GM18867 (cell line): ENCODE measurements at regions not wholly inside any gene's neighbourhood (a gene's known extent, or its start where the extent isn't known, plus 50 kb on each side); places are given as distances from the start of the nearest gene placed in this dataset.

Source experiments
- ATAC-seq: cut with Tn5 transposase; IDR thresholded peaks from one replicate; pipeline ENCODE4 v1.9.1; 2021; ENCODE audit warnings: mild to moderate bottlenecking, moderate library complexity; ENCODE audit not compliant: unreplicated experiment

GRCh38 chr5:167156446-167156845 lies 1135.0 kb upstream of the WWC1 start:
- ATAC-seq, result no peak

- no peak for ATAC-seq
Measured at GRCh38 chr5:167158588-167158987, 1132.9 kb upstream of the WWC1 start.

- ATAC-seq, result no peak
Measured at GRCh38 chr5:167160388-167160787, 1131.1 kb upstream of the WWC1 start.

- ATAC-seq, result no peak
Measured at GRCh38 chr5:167166696-167167095, 1124.7 kb upstream of the WWC1 start.

GRCh38 chr5:167167191-167167795 lies 1124.2 kb upstream of the WWC1 start:
- no peak for ATAC-seq

- no peak for ATAC-seq
Measured at GRCh38 chr5:167168971-167169370, 1122.5 kb upstream of the WWC1 start.

GRCh38 chr5:167171056-167171455 lies 1120.4 kb upstream of the WWC1 start:
- no peak for ATAC-seq

- no peak for ATAC-seq
Measured at GRCh38 chr5:167177736-167178135, 1113.7 kb upstream of the WWC1 start.

- ATAC-seq, result no peak
Measured at GRCh38 chr5:167180906-167181305, 1110.5 kb upstream of the WWC1 start.

GRCh38 chr5:167205881-167206280 lies 1085.6 kb upstream of the WWC1 start:
- ATAC-seq, result no peak

GRCh38 chr5:167207081-167207480 lies 1084.4 kb upstream of the WWC1 start:
- ATAC-seq, result no peak

- ATAC-seq, result no peak
Measured at GRCh38 chr5:167208911-167209310, 1082.5 kb upstream of the WWC1 start.

GRCh38 chr5:167217097-167217743 lies 1074.2 kb upstream of the WWC1 start:
- ATAC-seq, result no peak

- ATAC-seq, result no peak
Measured at GRCh38 chr5:167219298-167219697, 1072.1 kb upstream of the WWC1 start.

- ATAC-seq, result no peak
Measured at GRCh38 chr5:167226386-167226785, 1065.1 kb upstream of the WWC1 start.

- no peak for ATAC-seq
Measured at GRCh38 chr5:167228134-167228533, 1063.3 kb upstream of the WWC1 start.

GRCh38 chr5:167229751-167230150 lies 1061.7 kb upstream of the WWC1 start:
- ATAC-seq, result no peak

- no peak for ATAC-seq
Measured at GRCh38 chr5:167230414-167230813, 1061.0 kb upstream of the WWC1 start.

- no peak for ATAC-seq
Measured at GRCh38 chr5:167232675-167233311, 1058.7 kb upstream of the WWC1 start.

GRCh38 chr5:167233507-167234220 lies 1057.8 kb upstream of the WWC1 start:
- ATAC-seq, result no peak

- ATAC-seq, result no peak
Measured at GRCh38 chr5:167241436-167242067, 1049.9 kb upstream of the WWC1 start.
